ENCODE measurements at regions not wholly inside any gene's neighbourhood (a gene's known extent, or its start where the extent isn't known, plus 50 kb on each side); places are given as distances from the start of the nearest gene placed in this dataset.
"Not testable (repeated sequence)": the region's sequence is repeated elsewhere in the genome, so short reads cannot be mapped to it uniquely, and the experiment has no call there.

- DNase-seq, result no peak
Measured at GRCh38 chr12:46487567-46488131, 115.1 kb upstream of the SLC38A2 start.

GRCh38 chr12:46486588-46486987 is 114.0 kb upstream of the SLC38A2 start:
- DNase-seq, result no peak

- no peak for DNase-seq
Measured at GRCh38 chr12:46485853-46486252, 113.3 kb upstream of the SLC38A2 start.

GRCh38 chr12:46484396-46485061 is 112.0 kb upstream of the SLC38A2 start:
- no peak for DNase-seq

GRCh38 chr12:46483572-46484395 is 111.2 kb upstream of the SLC38A2 start:
- peak; percentile 73 for DNase-seq

GRCh38 chr12:46480724-46481123 is 108.2 kb upstream of the SLC38A2 start:
- no peak for DNase-seq

- DNase-seq, result peak; percentile 8
Measured at GRCh38 chr12:46480316-46480715, 107.7 kb upstream of the SLC38A2 start.

- no peak for DNase-seq
Measured at GRCh38 chr12:46478123-46478522, 105.5 kb upstream of the SLC38A2 start.

GRCh38 chr12:46477541-46477940 is 105.0 kb upstream of the SLC38A2 start:
- DNase-seq, result peak; percentile 11

GRCh38 chr12:46475972-46476645 is 103.5 kb upstream of the SLC38A2 start:
- no peak for DNase-seq

- DNase-seq, result not testable (repeated sequence)
Measured at GRCh38 chr12:46474385-46474784, 101.8 kb upstream of the SLC38A2 start.

GRCh38 chr12:46473634-46474329 is 101.2 kb upstream of the SLC38A2 start:
- peak; percentile 97 for DNase-seq

- DNase-seq, result peak; percentile 75
Measured at GRCh38 chr12:46472893-46473633, 100.5 kb upstream of the SLC38A2 start.

- DNase-seq, result no peak
Measured at GRCh38 chr12:46472144-46472705, 99.7 kb upstream of the SLC38A2 start.

- no peak for DNase-seq
Measured at GRCh38 chr12:46471404-46471803, 98.8 kb upstream of the SLC38A2 start.

GRCh38 chr12:46470975-46471374 is 98.4 kb upstream of the SLC38A2 start:
- peak; percentile 47 for DNase-seq

- DNase-seq, result no peak
Measured at GRCh38 chr12:46470036-46470627, 97.6 kb upstream of the SLC38A2 start.

GRCh38 chr12:46468813-46469212 is 96.2 kb upstream of the SLC38A2 start:
- DNase-seq, result no peak

- no peak for DNase-seq
Measured at GRCh38 chr12:46468160-46468559, 95.6 kb upstream of the SLC38A2 start.

- no peak for DNase-seq
Measured at GRCh38 chr12:46465307-46465706, 92.7 kb upstream of the SLC38A2 start.

GRCh38 chr12:46464863-46465262 is 92.3 kb upstream of the SLC38A2 start:
- DNase-seq, result no peak

Measured in HCEC 1CT (cell line).